ENCODE measurements at regions not wholly inside any gene's neighbourhood (a gene's known extent, or its start where the extent isn't known, plus 50 kb on each side); places are given as distances from the start of the nearest gene placed in this dataset.

DNA sequence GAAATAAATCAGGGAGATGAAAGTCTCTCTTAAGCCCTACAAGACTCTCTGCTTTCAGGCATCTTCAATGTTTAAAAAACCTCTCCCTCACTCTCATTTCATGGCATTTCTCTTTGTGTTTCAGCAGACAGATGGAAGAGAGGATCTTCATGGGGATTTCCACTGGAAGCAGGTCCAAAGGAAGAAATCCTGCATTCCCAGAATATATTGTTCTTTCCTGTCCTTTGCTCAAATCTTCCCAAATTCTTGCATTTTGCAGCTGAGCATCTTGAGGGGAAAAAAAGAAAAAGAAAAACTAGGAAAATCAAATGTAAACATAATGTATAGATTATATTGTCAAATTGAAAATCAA is 382.2 kb downstream of the ENC1 start:
- no peak for DNase-seq (ENCODE audit: low spot score)

- no peak for DNase-seq (ENCODE audit: low spot score)
Observed at GRCh38 chr5:74257645-74258313, 382.7 kb downstream of the ENC1 start.

DNA sequence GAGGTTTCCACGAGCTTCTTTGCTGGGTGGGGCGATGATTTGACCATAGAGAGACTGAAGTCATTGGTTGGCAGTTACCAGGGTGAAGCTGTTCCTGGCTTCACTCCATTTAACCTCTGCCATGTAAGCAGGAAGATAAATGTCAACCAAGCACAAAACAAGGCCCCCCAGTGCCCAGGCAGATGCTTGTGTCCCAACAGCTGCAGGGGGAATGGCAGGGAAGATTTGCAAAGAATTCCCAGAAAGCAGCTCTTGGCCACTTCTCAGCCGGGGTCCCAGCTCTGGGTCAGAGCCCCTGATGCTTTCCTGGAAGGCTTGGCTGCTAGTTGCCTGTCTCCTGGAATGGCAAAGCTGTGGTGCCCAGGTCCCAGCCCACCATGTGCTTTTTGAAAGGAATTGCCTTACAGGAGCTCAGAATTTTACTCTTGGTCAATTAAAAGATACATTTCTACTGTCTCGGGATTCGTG is 383.4 kb downstream of the ENC1 start:
- no peak for DNase-seq (ENCODE audit: low spot score)

GRCh38 chr5:74255692-74256392 is 384.7 kb downstream of the ENC1 start:
- no peak for DNase-seq (ENCODE audit: low spot score)

DNA sequence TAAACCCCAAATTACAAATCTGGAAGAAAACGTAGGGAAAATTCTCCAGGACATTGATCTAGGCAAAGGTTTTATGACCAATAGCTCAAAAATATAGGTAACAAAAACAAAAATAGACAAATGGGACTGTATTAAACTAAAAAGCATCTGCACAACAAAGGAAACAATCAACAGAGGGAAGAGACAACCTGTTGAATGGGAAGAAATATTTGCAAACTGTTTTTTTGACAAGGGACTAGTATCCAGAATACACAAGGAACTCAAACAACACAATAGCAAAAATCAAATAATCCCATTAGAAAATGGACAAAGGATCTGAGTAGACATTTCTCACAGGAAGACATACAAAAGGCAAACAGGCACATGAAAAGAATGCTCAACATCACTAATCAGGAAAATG is 386.3 kb downstream of the ENC1 start:
- DNase-seq (ENCODE audit: low spot score): no peak

DNA sequence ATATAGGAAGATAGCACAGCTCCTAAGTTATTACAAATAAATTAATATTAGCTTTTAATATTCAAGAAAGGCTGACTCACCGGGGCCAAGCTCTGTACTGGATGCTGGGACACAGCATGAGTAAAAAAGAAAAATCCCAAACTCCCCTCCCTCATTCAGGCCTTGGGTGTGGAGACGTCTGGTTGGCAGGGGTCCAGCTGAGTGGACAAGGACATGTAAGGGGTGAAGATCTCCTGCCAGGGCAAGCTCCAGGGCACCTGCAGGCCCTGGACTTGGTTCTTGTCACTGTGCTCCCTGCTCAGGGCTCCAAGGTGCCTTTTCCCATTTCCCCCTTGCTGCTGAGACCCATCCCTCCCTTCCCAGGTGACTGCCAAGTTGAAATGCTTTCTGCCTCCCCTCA is 388.5 kb downstream of the ENC1 start:
- no peak for DNase-seq (ENCODE audit: low spot score)

GRCh38 chr5:74251141-74252035 is 389.1 kb downstream of the ENC1 start:
- no peak for DNase-seq (ENCODE audit: low spot score)

- no peak for DNase-seq (ENCODE audit: low spot score)
Observed at GRCh38 chr5:74250304-74251102, 390.0 kb downstream of the ENC1 start.

DNA sequence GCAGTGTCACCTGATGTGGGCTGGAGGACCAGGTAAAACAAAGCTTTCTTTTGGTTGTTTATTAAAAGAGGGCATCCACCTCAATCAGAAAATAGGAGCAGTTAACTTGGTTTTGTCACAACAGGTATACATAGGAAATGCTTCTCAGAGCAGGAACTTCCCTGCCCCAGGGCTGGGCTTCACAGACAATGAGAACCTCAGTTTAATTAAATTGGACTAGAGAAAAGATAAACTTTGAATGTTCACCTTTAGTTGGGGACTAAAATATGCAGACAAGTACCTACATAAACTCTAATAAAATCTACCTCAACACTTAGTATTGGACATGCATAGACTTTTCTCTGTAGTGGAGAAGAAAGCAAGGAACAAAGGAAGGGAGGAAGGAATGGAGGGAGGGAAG is 392.0 kb downstream of the ENC1 start:
- no peak for DNase-seq (ENCODE audit: low spot score)

- DNase-seq (ENCODE audit: low spot score): no peak
Observed at GRCh38 chr5:74244406-74244805, 396.1 kb downstream of the ENC1 start.

- no peak for DNase-seq (ENCODE audit: low spot score)
Observed at GRCh38 chr5:74243634-74244033, 396.9 kb downstream of the ENC1 start.

DNA sequence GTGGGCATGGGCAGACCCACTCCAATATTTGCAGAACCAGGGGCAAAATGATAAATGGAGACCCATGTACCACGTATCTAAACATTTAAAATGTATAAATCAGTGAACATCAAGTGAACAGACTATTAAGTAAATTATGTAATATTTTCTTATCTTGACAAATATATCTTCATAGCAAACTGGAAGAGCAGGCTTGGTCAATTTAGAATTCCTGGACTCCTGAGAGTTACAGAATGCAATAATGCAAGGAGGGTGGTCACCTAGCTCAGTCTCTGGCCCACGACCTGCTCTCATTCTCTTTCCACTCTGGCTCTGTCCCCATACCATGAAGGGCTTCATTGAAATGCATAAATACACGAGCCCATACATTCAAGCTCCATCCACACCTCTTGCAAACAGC is 398.0 kb downstream of the ENC1 start:
- no peak for DNase-seq (ENCODE audit: low spot score)

GRCh38 chr5:74241751-74242140 is 398.8 kb downstream of the ENC1 start:
- no peak for DNase-seq (ENCODE audit: low spot score)

DNA sequence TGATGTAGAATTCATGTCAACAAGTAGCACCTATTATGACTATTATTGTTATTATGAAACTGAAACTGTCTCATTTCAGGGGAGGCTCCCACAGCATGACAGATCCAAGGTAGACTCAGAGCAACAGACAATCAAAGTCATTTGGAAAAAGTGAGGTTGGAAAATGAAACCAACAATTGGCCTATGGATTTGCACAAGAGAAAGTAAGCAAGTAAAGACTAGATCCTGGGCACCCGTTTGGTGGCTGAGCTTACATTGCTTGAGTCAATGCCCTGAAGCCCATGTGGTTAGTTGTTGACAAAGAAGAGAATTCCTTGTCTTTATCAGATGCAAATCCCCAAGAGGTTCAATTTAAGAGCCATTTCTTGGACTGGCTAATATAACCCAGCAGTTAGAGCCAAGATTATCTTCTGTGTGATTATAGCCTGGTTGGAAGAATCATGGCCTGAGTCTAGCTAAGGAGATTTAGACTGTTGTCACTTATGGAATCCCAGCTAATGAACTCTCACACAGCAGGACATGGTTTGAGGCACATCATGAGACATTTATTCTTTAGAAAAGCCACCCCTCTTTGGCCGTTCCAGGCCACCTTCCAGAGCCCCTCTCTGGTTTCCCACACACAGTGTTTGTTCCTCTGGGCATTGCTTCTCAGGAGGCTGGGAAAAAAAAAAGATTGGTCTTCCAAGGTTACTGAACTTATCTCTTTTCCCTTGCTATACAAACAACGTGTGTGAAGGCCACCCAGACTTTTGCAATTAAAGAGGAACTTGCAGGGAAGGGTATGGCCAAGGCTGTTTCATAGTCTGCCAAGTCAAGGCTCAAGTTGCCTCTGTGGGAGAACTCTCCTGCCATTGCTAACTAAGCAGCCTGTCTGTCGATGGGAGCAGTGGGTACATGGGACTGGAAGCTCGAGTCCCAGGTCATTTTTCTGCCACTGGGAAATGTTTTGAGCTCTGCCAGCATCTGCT is 399.5 kb downstream of the ENC1 start:
- DNase-seq (ENCODE audit: low spot score): no peak

DNA sequence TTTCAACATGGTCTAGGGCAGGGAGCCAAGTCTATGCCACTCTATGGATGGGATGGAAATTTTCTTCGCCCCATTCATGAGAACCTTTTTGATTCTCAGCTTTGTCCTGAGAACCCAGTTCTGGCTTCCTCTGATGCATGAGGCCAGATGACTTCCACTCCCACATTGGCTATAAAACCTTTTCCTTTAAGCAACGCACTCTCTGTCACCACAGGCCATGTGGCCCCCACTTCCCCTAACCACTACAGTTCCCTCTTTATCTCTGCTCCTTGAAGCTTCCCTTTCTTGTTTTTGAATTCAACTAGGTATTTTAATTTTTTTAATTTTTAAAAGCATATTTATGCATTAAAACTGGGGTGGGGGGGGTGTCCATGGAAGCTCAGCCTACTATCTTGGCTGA is 401.3 kb downstream of the ENC1 start:
- no peak for DNase-seq (ENCODE audit: low spot score)

GRCh38 chr5:74237571-74238145 is 402.9 kb downstream of the ENC1 start:
- DNase-seq (ENCODE audit: low spot score): no peak

GRCh38 chr5:74235552-74235951 is 405.0 kb downstream of the ENC1 start:
- DNase-seq (ENCODE audit: low spot score): no peak

GRCh38 chr5:74233571-74233970 is 407.0 kb downstream of the ENC1 start:
- no peak for DNase-seq (ENCODE audit: low spot score)

GRCh38 chr5:74233091-74233490 is 407.4 kb downstream of the ENC1 start:
- no peak for DNase-seq (ENCODE audit: low spot score)

GRCh38 chr5:74232276-74232675 is 408.3 kb downstream of the ENC1 start:
- no peak for DNase-seq (ENCODE audit: low spot score)

GRCh38 chr5:74231697-74232096 is 408.8 kb downstream of the ENC1 start:
- DNase-seq (ENCODE audit: low spot score): no peak

Data from HuH-7.5 (cell line).